Lung (tissue), 11 donors: ENCODE measurements at regions not wholly inside any gene's neighbourhood (a gene's known extent, or its start where the extent isn't known, plus 50 kb on each side); places are given as distances from the start of the nearest gene placed in this dataset.

Source experiments
- ATAC-seq: fragments of 200-7000 bp; cut with Tn5 transposase; one replicate; pipeline ENCODE4 v1.9.1; 2020; ENCODE audit warnings: moderate number of reproducible peaks; ENCODE audit not compliant: insufficient read depth, low FRiP score
- DNase-seq, 3 donors: peaks; one replicate each; pipeline ENCODE4 v3.0.0-alpha.2; 2013 to 2017
- H3K27ac ChIP-seq, 2 donors: one replicate each; pipeline ENCODE4 v1.5.1; 2013; ENCODE audit warnings: mild to moderate bottlenecking in 2 of 2, moderate library complexity in 2 of 2, control low read depth in 1 of 2, inconsistent platforms in 1 of 2, low read depth in 1 of 2, low read length in 1 of 2
- H3K27me3 ChIP-seq, 3 donors: one replicate each; pipeline ENCODE4 v1.5.1; 2013; ENCODE audit warnings: low read length in 2 of 3; ENCODE audit not compliant: control insufficient read depth in 3 of 3, insufficient read depth in 3 of 3
- H3K36me3 ChIP-seq, 4 donors: one replicate each; pipeline ENCODE4 v1.5.1; 2013; ENCODE audit warnings: low read length in 4 of 4, mild to moderate bottlenecking in 1 of 4, moderate library complexity in 1 of 4; ENCODE audit not compliant: control insufficient read depth in 4 of 4, insufficient read depth in 4 of 4
- H3K4me1 ChIP-seq, 5 donors: one replicate each; pipeline ENCODE4 v1.5.1; 2013; ENCODE audit warnings: low read length in 5 of 5, mild to moderate bottlenecking in 2 of 5, moderate library complexity in 1 of 5; ENCODE audit not compliant: control insufficient read depth in 5 of 5, insufficient read depth in 5 of 5
- H3K4me3 ChIP-seq: one replicate; pipeline ENCODE4 v1.5.1; 2013; ENCODE audit warnings: mild to moderate bottlenecking, control low read depth, moderate library complexity
- H3K9ac ChIP-seq, 2 donors: one replicate each; pipeline ENCODE4 v1.5.1; 2013; ENCODE audit warnings: low read length in 2 of 2, control low read depth in 1 of 2; ENCODE audit not compliant: insufficient read depth in 1 of 2
- H3K9me3 ChIP-seq, 4 donors: one replicate each; pipeline ENCODE4 v1.5.1; 2013; ENCODE audit warnings: low read length in 3 of 4, mild to moderate bottlenecking in 1 of 4, moderate library complexity in 1 of 4; ENCODE audit not compliant: control insufficient read depth in 4 of 4, insufficient read depth in 3 of 4
- CTCF ChIP-seq: IDR thresholded peaks from 2 replicates; pipeline ENCODE4 v1.5.1; 2012; ENCODE audit warnings: mild to moderate bottlenecking; ENCODE audit errors: control extremely low read depth, extremely low read depth
- WGBS, 2 donors: extraction: QIAGEN DNeasy Blood & Tissue Kit; methylation state at CpG; one replicate each; pipeline ENCODE4 v1.1.7; 2013; 5-methylcytosine and 5-hydroxymethylcytosine counted together
- donor health status: control.
- donor health status: control.
- donor health status: Bipolar disorder and iron deficiency.
- donor health status: healthy.
- donor health status: DM: yes; HTN: yes; CAD: no.

DNA sequence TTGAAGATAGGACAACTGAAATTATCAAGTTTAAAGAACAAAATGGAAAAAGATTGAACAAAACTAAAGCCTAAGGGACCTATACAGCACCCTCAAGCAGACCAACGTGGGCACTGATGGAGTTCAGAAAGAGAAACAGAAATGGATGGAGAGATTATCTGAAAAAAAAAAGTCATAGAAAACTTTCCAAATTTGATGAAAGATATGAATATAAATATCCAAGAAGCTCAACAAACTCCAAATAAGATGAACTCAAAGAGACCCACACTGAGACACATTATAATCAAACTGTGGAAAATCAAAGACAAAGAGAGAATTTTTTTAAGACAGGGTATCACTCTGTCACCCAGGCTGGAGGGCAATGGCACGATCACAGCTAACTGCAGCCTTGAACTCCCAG is 128.6 kb upstream of the PUM3 start:
- no peaks in the 10 kb centered on the region for H3K27me3 ChIP-seq
- H3K4me1 ChIP-seq, result no peaks in the 10 kb centered on the region
- no peak overlapping the region for H3K4me3 ChIP-seq
- peaks cover 0 to 13% (median 8%) of the 10 kb centered on the region in 4 donors for H3K9me3 ChIP-seq
- H3K27ac ChIP-seq, result no peak overlapping the region
- no peak for DNase-seq
- no peak for TF ChIP-seq CTCF
- no peaks in the 10 kb centered on the region for H3K36me3 ChIP-seq
- no peak overlapping the region for H3K9ac ChIP-seq
- 81 to 86% methylated on average over 2 of the region's 2 CpGs for WGBS, 2 donors
- no peak for ATAC-seq

DNA sequence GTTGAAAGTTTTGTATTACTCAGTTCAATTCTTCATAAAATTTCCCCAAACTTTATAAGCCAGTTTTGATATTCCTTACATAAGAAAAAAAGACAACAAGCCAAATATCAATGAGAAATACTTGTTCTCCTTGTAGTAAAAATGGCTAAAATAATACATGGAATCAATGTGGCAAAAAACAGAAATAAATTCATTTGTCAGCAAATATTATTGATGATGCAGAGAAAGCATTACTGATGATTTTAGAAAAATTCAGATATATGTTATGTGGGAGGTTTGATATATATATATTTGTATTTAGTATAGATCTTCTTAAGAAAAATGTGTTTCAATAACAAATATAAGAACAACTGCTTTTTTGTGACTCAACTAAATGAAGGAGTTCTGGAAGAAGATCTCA is 127.0 kb upstream of the PUM3 start:
- Histone ChIP-seq H3K36me3 (no peaks in the 10 kb centered on the region), H3K9me3 (peaks cover 0 to 13% (median 8%) of the 10 kb centered on the region in 4 donors), H3K27me3 (no peaks in the 10 kb centered on the region), H3K9ac (no peak overlapping the region), H3K4me1 (no peaks in the 10 kb centered on the region), H3K27ac (no peak overlapping the region), H3K4me3 (no peak overlapping the region)
- ATAC-seq (no peak), DNase-seq (no peak)
- no peak for TF ChIP-seq CTCF

- no peak for TF ChIP-seq CTCF
- H3K4me1 ChIP-seq, result no peaks in the 10 kb centered on the region
- H3K9me3 ChIP-seq, result peaks cover 0 to 8% (median 3%) of the 10 kb centered on the region in 4 donors
- DNase-seq, result no peak
- no peaks in the 10 kb centered on the region for H3K36me3 ChIP-seq
- H3K9ac ChIP-seq, result no peak overlapping the region
- H3K27ac ChIP-seq, result no peak overlapping the region
- ATAC-seq, result no peak
- no peaks in the 10 kb centered on the region for H3K27me3 ChIP-seq
- H3K4me3 ChIP-seq, result no peak overlapping the region
Measured at GRCh38 chr9:2967766-2968165, 123.9 kb upstream of the PUM3 start.

GRCh38 chr9:2966565-2967300 is 122.8 kb upstream of the PUM3 start:
- no peaks in the 10 kb centered on the region for H3K4me1 ChIP-seq
- no peak overlapping the region for H3K9ac ChIP-seq
- H3K9me3 ChIP-seq, result peaks cover 0 to 2% (median under 1%) of the 10 kb centered on the region in 4 donors
- H3K27me3 ChIP-seq, result no peaks in the 10 kb centered on the region
- no peak overlapping the region for H3K4me3 ChIP-seq
- H3K27ac ChIP-seq, result no peak overlapping the region
- 65 to 75% methylated on average over 10 of the region's 10 CpGs for whole genome bisulfite sequencing, 2 donors
- DNase-seq (peak in 2 of 3 donors; percentile 9 to 50), ATAC-seq (no peak)
- no peaks in the 10 kb centered on the region for H3K36me3 ChIP-seq
- no peak for TF ChIP-seq CTCF
